ENCODE measurements at regions not wholly inside any gene's neighbourhood (a gene's known extent, or its start where the extent isn't known, plus 50 kb on each side); places are given as distances from the start of the nearest gene placed in this dataset.

- no peak for TF ChIP-seq REST (IDR thresholded peaks at IDR 0.05; ENCODE audit: insufficient read depth in 1 of 2, low read depth in 2 of 2, low read length in 1 of 2)
- no peak for TF ChIP-seq CTCF (IDR thresholded peaks at IDR 0.05)
- no peak for TF ChIP-seq TCF7L2 (IDR thresholded peaks at IDR 0.05; ENCODE audit: low read depth, low read length)
- TF ChIP-seq POLR2AphosphoS5 (IDR thresholded peaks at IDR 0.05; ENCODE audit: low read depth, low read length): no peak
These were observed 105.2 kb downstream of the CHCHD4 start for GRCh38 chr3:14019459-14019858.

Data from Panc1 (cell line).